WTC11 (cell line): ENCODE measurements at regions not wholly inside any gene's neighbourhood (a gene's known extent, or its start where the extent isn't known, plus 50 kb on each side); places are given as distances from the start of the nearest gene placed in this dataset.

Experiments
- ATAC-seq: fragments of 200-7000 bp; cut with Tn5 transposase; 2 replicates; pipeline ENCODE4 v1.10.0; 2021; ENCODE audit warnings: mild to moderate bottlenecking, moderate library complexity
- CTCF ChIA-PET: fragments of 300-600 bp; sonication (Branson Sonifier 250); formaldehyde crosslinking; loops from one replicate; lab custom pipeline; 2021; ENCODE audit warnings: antibody characterized with exemption; lab: Charles Lee
- POLR2A ChIA-PET: fragments of 350-600 bp; sonication (Branson Sonifier 250); formaldehyde crosslinking; loops from one replicate; lab custom pipeline; 2021; ENCODE audit warnings: antibody characterized with exemption; lab: Charles Lee
- DNase-seq: peaks from one replicate; pipeline ENCODE4 v3.0.0; 2021; ENCODE audit warnings: low spot score
- H3K27ac Mint-ChIP-seq: 2 replicates; pipeline ENCODE4 v1.8.0; 2021; ENCODE audit warnings: mixed read lengths
- H3K27me3 Mint-ChIP-seq: 2 replicates; pipeline ENCODE4 v1.8.0; 2021; ENCODE audit warnings: low read depth, mild to moderate bottlenecking, moderate library complexity, mixed read lengths
- H3K36me3 Mint-ChIP-seq: 2 replicates; pipeline ENCODE4 v1.8.0; 2021; ENCODE audit warnings: mixed read lengths
- H3K4me1 Mint-ChIP-seq: 2 replicates; pipeline ENCODE4 v1.8.0; 2022; ENCODE audit warnings: mixed read lengths
- H3K4me3 Mint-ChIP-seq: 2 replicates; pipeline ENCODE4 v1.8.0; 2021; ENCODE audit warnings: mild to moderate bottlenecking, moderate library complexity, mixed read lengths
- H3K9me3 Mint-ChIP-seq: 2 replicates; pipeline ENCODE4 v1.8.0; 2021; ENCODE audit warnings: mixed read lengths
- ESRRA ChIP-seq: sonication (generic); formaldehyde crosslinking; IDR thresholded peaks from 2 replicates; pipeline ENCODE4 v1.8.1; 2022; ENCODE audit warnings: mild to moderate bottlenecking, missing genetic modification reagents, borderline replicate concordance
- JUN ChIP-seq: sonication (generic); formaldehyde crosslinking; IDR thresholded peaks from 2 replicates; pipeline ENCODE4 v1.8.0; 2023; ENCODE audit warnings: mild to moderate bottlenecking, missing genetic modification reagents
- NFE2L1 ChIP-seq: sonication (generic); formaldehyde crosslinking; IDR thresholded peaks from 2 replicates; pipeline ENCODE4 v1.8.1; 2023; ENCODE audit warnings: missing genetic modification reagents
- PRRX2 ChIP-seq: fragments of 250-450 bp; sonication (Bioruptor Pico); IDR thresholded peaks from 2 replicates; pipeline ENCODE4 v1.8.0; 2021; ENCODE audit warnings: mild to moderate bottlenecking
- TCF7 ChIP-seq: sonication (generic); formaldehyde crosslinking; IDR thresholded peaks from 2 replicates; pipeline ENCODE4 v1.8.0; 2022; ENCODE audit warnings: mild to moderate bottlenecking, low read depth, missing genetic modification reagents, moderate library complexity
- ZNF138 ChIP-seq: sonication (generic); formaldehyde crosslinking; conservative IDR thresholded peaks from 2 replicates; pipeline ENCODE4 v1.8.1; 2022; ENCODE audit warnings: mild to moderate bottlenecking, moderate library complexity, missing genetic modification reagents
- TF ChIP-seq, protein P1 (sequence below): sonication (generic); formaldehyde crosslinking; IDR thresholded peaks from 2 replicates; pipeline ENCODE4 v1.8.1; 2022; ENCODE audit warnings: mild to moderate bottlenecking, missing genetic modification reagents, moderate library complexity, borderline replicate concordance
- TF ChIP-seq, protein P2 (sequence below): fragments of 250-450 bp; sonication (Bioruptor Pico); IDR thresholded peaks from 2 replicates; pipeline ENCODE4 v1.9.0; 2021; ENCODE audit warnings: mild to moderate bottlenecking
- TF ChIP-seq, protein P3 (sequence below): sonication (generic); formaldehyde crosslinking; IDR thresholded peaks from 2 replicates; pipeline ENCODE4 v1.8.0; 2023; ENCODE audit warnings: mild to moderate bottlenecking, missing genetic modification reagents
- TF ChIP-seq, protein P4 (sequence below): sonication (generic); formaldehyde crosslinking; IDR thresholded peaks from 2 replicates; pipeline ENCODE4 v1.8.1; 2023; ENCODE audit warnings: mild to moderate bottlenecking, missing genetic modification reagents, borderline replicate concordance
- TF ChIP-seq, protein P5 (sequence below): fragments of 200-600 bp; IDR thresholded peaks from 2 replicates; pipeline ENCODE4 v1.8.0; 2022; ENCODE audit warnings: antibody characterized with exemption
- TF ChIP-seq, protein P6 (sequence below): fragments of 250-450 bp; sonication (Bioruptor Pico); conservative IDR thresholded peaks from 2 replicates; pipeline ENCODE4 v1.9.0; 2021; ENCODE audit warnings: mild to moderate bottlenecking

DNA sequence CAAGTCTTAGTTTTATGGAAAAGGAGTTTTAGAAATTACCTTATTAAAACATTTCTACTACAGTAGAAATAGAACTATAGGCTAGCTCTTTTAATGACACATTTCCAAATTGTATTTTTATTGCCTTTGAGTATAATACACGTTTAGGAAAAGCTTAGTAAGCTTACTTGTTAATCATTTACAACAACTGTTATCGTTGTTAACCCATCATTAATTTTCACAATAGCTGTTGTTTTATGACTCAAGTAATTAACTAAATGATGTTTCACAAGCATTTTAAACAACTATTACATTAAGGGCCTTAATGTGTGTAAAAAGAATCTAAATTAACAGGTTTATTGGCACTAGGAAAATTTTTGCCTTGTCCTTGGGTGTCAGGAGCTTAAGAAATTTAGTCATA lies 120.5 kb upstream of the THRB start:
- POLR2A ChIA-PET, result no interaction called here
- CTCF ChIA-PET, result interaction anchor here (0.9 kb wide), 1 partner anchor 69 kb away, joined by 3 read pairs; no protein-coding TSS in a partner anchor
- Mint-ChIP-seq H3K36me3 (no peaks in the 10 kb centered on the region), H3K27ac (no peak overlapping the region), H3K9me3 (no peaks in the 10 kb centered on the region), H3K4me1 (peaks cover 7% of the 10 kb centered on the region), H3K4me3 (no peak overlapping the region), H3K27me3 (no peaks in the 10 kb centered on the region)
- DNase-seq (no peak), ATAC-seq (no peak)
- TF ChIP-seq PRRX2 (CRISPR knock-in tag) (no peak), TCF7 (CRISPR knock-in tag) (no peak), NFE2L1 (CRISPR knock-in tag) (no peak), JUN (no peak), ZNF138 (CRISPR knock-in tag) (no peak)
- TF ChIP-seq, protein P1, sequence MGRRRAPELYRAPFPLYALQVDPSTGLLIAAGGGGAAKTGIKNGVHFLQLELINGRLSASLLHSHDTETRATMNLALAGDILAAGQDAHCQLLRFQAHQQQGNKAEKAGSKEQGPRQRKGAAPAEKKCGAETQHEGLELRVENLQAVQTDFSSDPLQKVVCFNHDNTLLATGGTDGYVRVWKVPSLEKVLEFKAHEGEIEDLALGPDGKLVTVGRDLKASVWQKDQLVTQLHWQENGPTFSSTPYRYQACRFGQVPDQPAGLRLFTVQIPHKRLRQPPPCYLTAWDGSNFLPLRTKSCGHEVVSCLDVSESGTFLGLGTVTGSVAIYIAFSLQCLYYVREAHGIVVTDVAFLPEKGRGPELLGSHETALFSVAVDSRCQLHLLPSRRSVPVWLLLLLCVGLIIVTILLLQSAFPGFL, result no peak
- TF ChIP-seq, protein P2, sequence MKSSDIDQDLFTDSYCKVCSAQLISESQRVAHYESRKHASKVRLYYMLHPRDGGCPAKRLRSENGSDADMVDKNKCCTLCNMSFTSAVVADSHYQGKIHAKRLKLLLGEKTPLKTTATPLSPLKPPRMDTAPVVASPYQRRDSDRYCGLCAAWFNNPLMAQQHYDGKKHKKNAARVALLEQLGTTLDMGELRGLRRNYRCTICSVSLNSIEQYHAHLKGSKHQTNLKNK (CRISPR knock-in tag), result no peak
- TF ChIP-seq, protein P3, sequence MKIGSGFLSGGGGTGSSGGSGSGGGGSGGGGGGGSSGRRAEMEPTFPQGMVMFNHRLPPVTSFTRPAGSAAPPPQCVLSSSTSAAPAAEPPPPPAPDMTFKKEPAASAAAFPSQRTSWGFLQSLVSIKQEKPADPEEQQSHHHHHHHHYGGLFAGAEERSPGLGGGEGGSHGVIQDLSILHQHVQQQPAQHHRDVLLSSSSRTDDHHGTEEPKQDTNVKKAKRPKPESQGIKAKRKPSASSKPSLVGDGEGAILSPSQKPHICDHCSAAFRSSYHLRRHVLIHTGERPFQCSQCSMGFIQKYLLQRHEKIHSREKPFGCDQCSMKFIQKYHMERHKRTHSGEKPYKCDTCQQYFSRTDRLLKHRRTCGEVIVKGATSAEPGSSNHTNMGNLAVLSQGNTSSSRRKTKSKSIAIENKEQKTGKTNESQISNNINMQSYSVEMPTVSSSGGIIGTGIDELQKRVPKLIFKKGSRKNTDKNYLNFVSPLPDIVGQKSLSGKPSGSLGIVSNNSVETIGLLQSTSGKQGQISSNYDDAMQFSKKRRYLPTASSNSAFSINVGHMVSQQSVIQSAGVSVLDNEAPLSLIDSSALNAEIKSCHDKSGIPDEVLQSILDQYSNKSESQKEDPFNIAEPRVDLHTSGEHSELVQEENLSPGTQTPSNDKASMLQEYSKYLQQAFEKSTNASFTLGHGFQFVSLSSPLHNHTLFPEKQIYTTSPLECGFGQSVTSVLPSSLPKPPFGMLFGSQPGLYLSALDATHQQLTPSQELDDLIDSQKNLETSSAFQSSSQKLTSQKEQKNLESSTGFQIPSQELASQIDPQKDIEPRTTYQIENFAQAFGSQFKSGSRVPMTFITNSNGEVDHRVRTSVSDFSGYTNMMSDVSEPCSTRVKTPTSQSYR (CRISPR knock-in tag), result no peak

DNA sequence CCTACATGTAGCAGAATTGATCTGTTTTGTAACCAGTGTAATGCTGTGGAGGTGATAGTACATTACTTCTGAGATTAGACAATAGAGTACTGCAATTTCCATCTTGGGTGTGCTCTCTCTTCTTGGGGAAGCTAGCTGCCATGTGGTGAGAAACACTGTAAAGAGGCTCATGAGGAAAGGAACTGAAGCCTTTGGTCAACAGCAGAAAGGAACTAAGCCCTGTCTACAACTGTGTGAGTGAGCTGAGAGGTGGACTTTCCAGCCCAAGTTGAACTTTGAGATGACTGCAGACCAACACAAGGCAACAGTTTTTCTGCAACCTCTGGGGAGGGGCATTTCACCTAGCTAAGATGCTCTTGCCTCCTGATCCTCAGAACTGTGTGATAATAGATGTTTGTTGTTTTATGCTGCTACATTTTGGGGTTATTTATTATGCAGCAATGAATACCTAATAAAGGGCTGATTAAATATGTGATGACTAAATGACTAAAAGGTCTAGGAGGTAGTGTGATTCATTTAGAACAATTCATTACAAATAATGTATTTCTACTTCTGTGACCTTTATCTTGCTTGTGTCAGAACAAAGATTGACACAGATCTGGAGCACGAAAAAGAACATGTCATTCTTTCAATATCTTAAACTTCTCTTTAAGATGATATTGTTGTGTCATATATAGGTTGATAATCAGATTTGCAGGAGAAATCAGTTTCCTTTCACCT lies 121.6 kb upstream of the THRB start:
- TF ChIP-seq, protein P4, sequence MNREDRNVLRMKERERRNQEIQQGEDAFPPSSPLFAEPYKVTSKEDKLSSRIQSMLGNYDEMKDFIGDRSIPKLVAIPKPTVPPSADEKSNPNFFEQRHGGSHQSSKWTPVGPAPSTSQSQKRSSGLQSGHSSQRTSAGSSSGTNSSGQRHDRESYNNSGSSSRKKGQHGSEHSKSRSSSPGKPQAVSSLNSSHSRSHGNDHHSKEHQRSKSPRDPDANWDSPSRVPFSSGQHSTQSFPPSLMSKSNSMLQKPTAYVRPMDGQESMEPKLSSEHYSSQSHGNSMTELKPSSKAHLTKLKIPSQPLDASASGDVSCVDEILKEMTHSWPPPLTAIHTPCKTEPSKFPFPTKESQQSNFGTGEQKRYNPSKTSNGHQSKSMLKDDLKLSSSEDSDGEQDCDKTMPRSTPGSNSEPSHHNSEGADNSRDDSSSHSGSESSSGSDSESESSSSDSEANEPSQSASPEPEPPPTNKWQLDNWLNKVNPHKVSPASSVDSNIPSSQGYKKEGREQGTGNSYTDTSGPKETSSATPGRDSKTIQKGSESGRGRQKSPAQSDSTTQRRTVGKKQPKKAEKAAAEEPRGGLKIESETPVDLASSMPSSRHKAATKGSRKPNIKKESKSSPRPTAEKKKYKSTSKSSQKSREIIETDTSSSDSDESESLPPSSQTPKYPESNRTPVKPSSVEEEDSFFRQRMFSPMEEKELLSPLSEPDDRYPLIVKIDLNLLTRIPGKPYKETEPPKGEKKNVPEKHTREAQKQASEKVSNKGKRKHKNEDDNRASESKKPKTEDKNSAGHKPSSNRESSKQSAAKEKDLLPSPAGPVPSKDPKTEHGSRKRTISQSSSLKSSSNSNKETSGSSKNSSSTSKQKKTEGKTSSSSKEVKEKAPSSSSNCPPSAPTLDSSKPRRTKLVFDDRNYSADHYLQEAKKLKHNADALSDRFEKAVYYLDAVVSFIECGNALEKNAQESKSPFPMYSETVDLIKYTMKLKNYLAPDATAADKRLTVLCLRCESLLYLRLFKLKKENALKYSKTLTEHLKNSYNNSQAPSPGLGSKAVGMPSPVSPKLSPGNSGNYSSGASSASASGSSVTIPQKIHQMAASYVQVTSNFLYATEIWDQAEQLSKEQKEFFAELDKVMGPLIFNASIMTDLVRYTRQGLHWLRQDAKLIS (CRISPR knock-in tag), result no peak
- TF ChIP-seq, protein P5, sequence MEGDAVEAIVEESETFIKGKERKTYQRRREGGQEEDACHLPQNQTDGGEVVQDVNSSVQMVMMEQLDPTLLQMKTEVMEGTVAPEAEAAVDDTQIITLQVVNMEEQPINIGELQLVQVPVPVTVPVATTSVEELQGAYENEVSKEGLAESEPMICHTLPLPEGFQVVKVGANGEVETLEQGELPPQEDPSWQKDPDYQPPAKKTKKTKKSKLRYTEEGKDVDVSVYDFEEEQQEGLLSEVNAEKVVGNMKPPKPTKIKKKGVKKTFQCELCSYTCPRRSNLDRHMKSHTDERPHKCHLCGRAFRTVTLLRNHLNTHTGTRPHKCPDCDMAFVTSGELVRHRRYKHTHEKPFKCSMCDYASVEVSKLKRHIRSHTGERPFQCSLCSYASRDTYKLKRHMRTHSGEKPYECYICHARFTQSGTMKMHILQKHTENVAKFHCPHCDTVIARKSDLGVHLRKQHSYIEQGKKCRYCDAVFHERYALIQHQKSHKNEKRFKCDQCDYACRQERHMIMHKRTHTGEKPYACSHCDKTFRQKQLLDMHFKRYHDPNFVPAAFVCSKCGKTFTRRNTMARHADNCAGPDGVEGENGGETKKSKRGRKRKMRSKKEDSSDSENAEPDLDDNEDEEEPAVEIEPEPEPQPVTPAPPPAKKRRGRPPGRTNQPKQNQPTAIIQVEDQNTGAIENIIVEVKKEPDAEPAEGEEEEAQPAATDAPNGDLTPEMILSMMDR, result no peak
- no peak for TF ChIP-seq ESRRA (CRISPR knock-in tag)
- TF ChIP-seq, protein P6, sequence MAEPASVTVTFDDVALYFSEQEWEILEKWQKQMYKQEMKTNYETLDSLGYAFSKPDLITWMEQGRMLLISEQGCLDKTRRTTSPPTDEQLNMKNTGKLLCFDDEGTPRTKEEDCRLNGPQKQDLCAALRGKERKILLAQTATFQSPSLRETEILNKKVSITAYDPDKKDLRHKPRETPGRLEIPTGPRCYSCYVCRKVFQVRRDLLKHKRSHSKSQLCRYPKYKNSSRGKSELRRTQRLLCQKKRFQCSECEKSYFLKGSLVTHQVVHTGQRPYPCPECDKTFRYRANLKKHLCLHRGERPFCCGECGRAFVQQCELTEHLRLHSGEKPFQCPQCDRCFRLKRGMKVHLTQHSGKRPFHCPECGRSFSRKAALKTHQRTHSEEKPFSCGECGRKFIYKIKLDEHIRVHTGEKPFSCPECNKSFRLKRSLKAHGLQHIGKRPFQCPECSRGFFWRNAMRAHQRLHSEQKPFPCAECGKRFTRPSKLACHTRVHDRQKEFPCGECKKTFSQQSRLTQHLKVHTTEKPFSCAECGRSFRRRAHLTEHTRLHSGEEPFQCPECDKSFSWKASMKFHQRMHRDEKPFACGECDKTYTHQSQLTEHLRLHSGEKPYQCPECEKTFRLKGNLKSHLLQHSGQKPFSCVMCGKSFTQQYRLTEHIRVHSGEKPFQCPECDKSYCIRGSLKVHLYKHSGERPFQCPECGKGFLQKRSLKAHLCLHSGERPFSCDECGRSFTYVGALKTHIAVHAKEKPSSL (CRISPR knock-in tag), result no peak
- Mint-ChIP-seq H3K9me3 (no peaks in the 10 kb centered on the region), H3K27ac (no peak overlapping the region), H3K4me3 (no peak overlapping the region), H3K4me1 (peaks cover 7% of the 10 kb centered on the region), H3K27me3 (no peaks in the 10 kb centered on the region), H3K36me3 (no peaks in the 10 kb centered on the region)
- ATAC-seq, result no peak
- POLR2A ChIA-PET, result no interaction called here
- CTCF ChIA-PET, result no interaction called here
- no peak for DNase-seq
